ENCODE measurements at regions not wholly inside any gene's neighbourhood (a gene's known extent, or its start where the extent isn't known, plus 50 kb on each side); places are given as distances from the start of the nearest gene placed in this dataset.

DNA sequence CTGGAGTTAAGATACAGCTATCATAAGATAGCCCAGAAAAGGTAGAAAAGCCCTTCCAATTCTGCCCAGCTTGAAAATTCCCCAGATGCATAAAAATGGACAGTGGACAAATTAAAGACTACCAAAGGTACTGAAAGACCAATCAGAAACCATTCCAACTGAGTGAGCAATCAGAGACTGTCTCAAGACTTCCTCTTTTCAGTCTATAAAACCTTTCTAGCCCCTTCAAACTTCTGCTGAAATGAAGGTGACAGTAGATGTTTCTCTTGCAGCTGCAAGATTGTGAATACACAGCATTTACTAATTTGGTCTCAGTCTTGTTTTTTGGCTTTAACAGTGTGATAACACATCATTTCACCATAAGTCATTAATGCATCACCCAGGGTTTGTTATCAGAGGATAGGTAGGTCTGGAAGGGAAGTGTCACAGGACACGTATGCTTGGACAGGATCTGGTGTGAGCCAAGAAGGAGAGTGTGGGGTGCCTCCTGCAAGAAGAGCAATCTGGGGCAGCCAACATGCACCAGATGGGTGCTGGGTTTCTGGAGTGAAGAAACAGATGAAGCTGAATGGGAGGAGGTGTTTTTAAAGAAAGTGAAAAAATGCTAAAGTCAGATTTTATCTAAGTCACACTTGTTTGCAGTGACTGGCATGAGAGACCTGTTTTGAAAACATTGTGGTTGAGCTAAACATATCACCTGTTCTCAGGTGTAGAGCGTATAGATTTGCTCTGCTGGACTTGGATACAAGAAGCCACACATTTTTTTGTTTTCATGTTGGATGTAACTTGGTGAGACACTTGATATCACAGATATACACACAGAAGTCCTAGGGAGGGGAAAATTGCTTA, 75.3 kb upstream of the DDX18 start:
- Histone ChIP-seq H3K27me3 (replicated peaks; ENCODE audit: insufficient read depth) (no peaks in the 10 kb centered on the region), H4K20me1 (ENCODE audit: insufficient read depth) (no peaks in the 10 kb centered on the region), H3K27ac (no peak overlapping the region), H3K36me3 (ENCODE audit: low read depth) (no peaks in the 10 kb centered on the region), H3F3A (ENCODE audit: insufficient read depth) (no peaks in the 10 kb centered on the region), H3K9me3 (ENCODE audit: low read depth) (no peaks in the 10 kb centered on the region), H3K9me2 (ENCODE audit: insufficient read depth) (no peaks in the 10 kb centered on the region), H2AFZ (no peak overlapping the region), H3K4me2 (ENCODE audit: unreplicated experiment) (no peak overlapping the region), H3K79me2 (ENCODE audit: insufficient read depth) (no peaks in the 10 kb centered on the region), H3K9ac (no peak overlapping the region), H3K4me1 (ENCODE audit: insufficient read depth) (no peaks in the 10 kb centered on the region), H3K4me3 (no peak overlapping the region)
- in situ Hi-C loops (cut with MboI): no loop called here
- 8 to 13% methylated on average over 2 of the region's 2 CpGs for WGBS, 2 experiments (ENCODE audit: low coverage in 1 of 2, low lambda C conversion rate in 2 of 2, missing lambda C conversion rate in 2 of 2)
- TF ChIP-seq EZH2phosphoT487 (IDR thresholded peaks at IDR 0.05; ENCODE audit: insufficient read depth, low read depth) (no peak), EZH2 (IDR thresholded peaks at IDR 0.05; ENCODE audit: insufficient read depth, poor library complexity, severe bottlenecking) (no peak)
- no peak for DNase-seq

DNA sequence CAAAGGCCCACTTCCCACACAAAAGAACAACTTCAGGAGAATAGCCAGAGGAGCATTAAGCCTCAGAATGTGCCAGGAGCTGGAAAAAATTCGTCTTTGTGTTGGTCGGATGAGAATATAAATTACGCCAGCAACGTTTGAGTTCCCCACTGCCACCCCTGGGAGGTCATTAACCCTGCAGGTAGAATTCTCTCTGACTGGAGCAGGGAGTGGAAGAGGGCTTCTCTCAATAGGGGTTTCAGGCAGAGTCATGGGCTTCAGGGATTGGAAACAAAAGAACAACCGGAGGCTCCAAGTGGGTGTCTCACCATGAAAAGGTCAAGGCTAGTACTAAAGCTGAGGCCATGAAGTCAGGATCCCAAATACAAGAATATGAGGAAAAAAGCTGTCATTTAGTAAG, 69.0 kb upstream of the DDX18 start:
- no peak overlapping the region for H3K9ac ChIP-seq
- no peak overlapping the region for H3K4me3 ChIP-seq
- no peak overlapping the region for H3K4me2 ChIP-seq (ENCODE audit: unreplicated experiment)
- no peaks in the 10 kb centered on the region for H3K36me3 ChIP-seq (ENCODE audit: low read depth)
- WGBS, 2 experiments (ENCODE audit: low coverage in 1 of 2, low lambda C conversion rate in 2 of 2, missing lambda C conversion rate in 2 of 2): 44 to 46% methylated on average over 5 of the region's 5 CpGs
- no peak for DNase-seq
- H3K27ac ChIP-seq: no peak overlapping the region
- no peaks in the 10 kb centered on the region for H3K79me2 ChIP-seq (ENCODE audit: insufficient read depth)
- no peaks in the 10 kb centered on the region for H3F3A ChIP-seq (ENCODE audit: insufficient read depth)
- no peaks in the 10 kb centered on the region for H3K9me3 ChIP-seq (ENCODE audit: low read depth)
- H2AFZ ChIP-seq: no peak overlapping the region
- in situ Hi-C loops (cut with MboI): no loop called here
- no peaks in the 10 kb centered on the region for H3K9me2 ChIP-seq (ENCODE audit: insufficient read depth)
- H3K27me3 ChIP-seq (replicated peaks; ENCODE audit: insufficient read depth): no peaks in the 10 kb centered on the region
- H4K20me1 ChIP-seq (ENCODE audit: insufficient read depth): no peaks in the 10 kb centered on the region
- TF ChIP-seq EZH2phosphoT487 (IDR thresholded peaks at IDR 0.05; ENCODE audit: insufficient read depth, low read depth) (no peak), EZH2 (IDR thresholded peaks at IDR 0.05; ENCODE audit: insufficient read depth, poor library complexity, severe bottlenecking) (no peak)
- no peaks in the 10 kb centered on the region for H3K4me1 ChIP-seq (ENCODE audit: insufficient read depth)

DNA sequence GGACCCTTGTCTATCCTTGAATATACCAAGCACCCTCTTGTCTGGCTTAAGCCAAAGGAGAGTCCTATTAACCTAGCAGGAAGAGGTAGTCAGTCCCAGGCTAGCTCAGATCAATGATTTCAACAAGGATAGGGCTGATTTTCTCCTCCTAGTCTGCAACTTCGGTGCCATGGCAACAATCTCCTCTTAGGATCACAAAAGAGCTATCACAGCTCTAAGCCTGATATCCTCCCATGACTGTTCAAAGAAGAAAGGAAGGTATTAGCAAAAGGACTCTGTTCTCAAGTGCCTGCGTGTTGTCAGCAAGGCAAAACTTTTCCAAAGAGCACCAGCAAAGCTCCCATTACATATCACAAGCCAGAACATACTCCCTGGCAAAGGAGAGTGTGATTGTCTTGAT, 58.7 kb upstream of the DDX18 start:
- WGBS, 2 experiments (ENCODE audit: low coverage in 1 of 2, low lambda C conversion rate in 2 of 2, missing lambda C conversion rate in 2 of 2): 14 to 15% methylated on average over 2 of the region's 2 CpGs
- Histone ChIP-seq H3F3A (ENCODE audit: insufficient read depth) (no peaks in the 10 kb centered on the region), H3K79me2 (ENCODE audit: insufficient read depth) (no peaks in the 10 kb centered on the region), H3K4me1 (ENCODE audit: insufficient read depth) (no peaks in the 10 kb centered on the region), H4K20me1 (ENCODE audit: insufficient read depth) (no peaks in the 10 kb centered on the region), H3K27me3 (replicated peaks; ENCODE audit: insufficient read depth) (no peaks in the 10 kb centered on the region), H2AFZ (no peak overlapping the region), H3K9ac (no peak overlapping the region), H3K36me3 (ENCODE audit: low read depth) (no peaks in the 10 kb centered on the region), H3K4me3 (no peak overlapping the region), H3K9me2 (ENCODE audit: insufficient read depth) (no peaks in the 10 kb centered on the region), H3K9me3 (ENCODE audit: low read depth) (no peaks in the 10 kb centered on the region), H3K4me2 (ENCODE audit: unreplicated experiment) (no peak overlapping the region), H3K27ac (no peak overlapping the region)
- no peak for DNase-seq
- in situ Hi-C loops (cut with MboI): no loop called here
- no peak for TF ChIP-seq EZH2 (IDR thresholded peaks at IDR 0.05; ENCODE audit: insufficient read depth, poor library complexity, severe bottlenecking)
- TF ChIP-seq EZH2phosphoT487 (IDR thresholded peaks at IDR 0.05; ENCODE audit: insufficient read depth, low read depth): no peak

DNA sequence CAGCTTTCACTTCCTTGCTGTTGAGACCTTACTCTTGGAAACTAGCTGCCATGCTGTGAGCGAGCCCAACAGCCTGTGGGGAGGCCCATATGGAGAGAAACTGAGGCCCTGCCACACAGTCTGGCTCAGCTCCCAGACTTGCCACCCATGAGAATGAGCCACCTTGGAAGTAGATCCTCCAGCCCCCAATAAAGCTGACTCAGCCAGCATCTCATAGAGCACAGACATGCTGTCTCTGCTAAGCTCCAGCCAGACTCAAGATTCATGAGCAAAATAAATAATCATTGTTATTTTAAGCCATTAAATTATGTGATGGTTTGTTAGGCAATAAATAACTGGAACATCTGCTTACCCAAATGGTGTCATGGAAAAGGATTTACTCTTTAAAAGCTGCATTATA, 53.6 kb upstream of the DDX18 start:
- Histone ChIP-seq H3K27ac (no peak overlapping the region), H3K4me3 (no peak overlapping the region), H4K20me1 (ENCODE audit: insufficient read depth) (no peaks in the 10 kb centered on the region), H3K27me3 (replicated peaks; ENCODE audit: insufficient read depth) (no peaks in the 10 kb centered on the region), H3F3A (ENCODE audit: insufficient read depth) (no peaks in the 10 kb centered on the region), H2AFZ (no peak overlapping the region), H3K4me2 (ENCODE audit: unreplicated experiment) (no peak overlapping the region), H3K4me1 (ENCODE audit: insufficient read depth) (no peaks in the 10 kb centered on the region), H3K9me2 (ENCODE audit: insufficient read depth) (no peaks in the 10 kb centered on the region), H3K9ac (no peak overlapping the region), H3K9me3 (ENCODE audit: low read depth) (no peaks in the 10 kb centered on the region), H3K36me3 (ENCODE audit: low read depth) (no peaks in the 10 kb centered on the region), H3K79me2 (ENCODE audit: insufficient read depth) (no peaks in the 10 kb centered on the region)
- DNase-seq: peak; percentile 1
- TF ChIP-seq EZH2phosphoT487 (IDR thresholded peaks at IDR 0.05; ENCODE audit: insufficient read depth, low read depth) (no peak), EZH2 (IDR thresholded peaks at IDR 0.05; ENCODE audit: insufficient read depth, poor library complexity, severe bottlenecking) (no peak)
- 6 to 8% methylated on average over 1 of the region's 1 CpG for WGBS, 2 experiments (ENCODE audit: low coverage in 1 of 2, low lambda C conversion rate in 2 of 2, missing lambda C conversion rate in 2 of 2)
- in situ Hi-C loops (cut with MboI): no loop called here
